GM23338 (cell line): ENCODE measurements at regions not wholly inside any gene's neighbourhood (a gene's known extent, or its start where the extent isn't known, plus 50 kb on each side); places are given as distances from the start of the nearest gene placed in this dataset.

Experiments used
- ATAC-seq: fragments of 200-7000 bp; cut with Tn5 transposase; 3 replicates; pipeline ENCODE4 v1.9.1; 2020
- DNase-seq: peaks from one replicate; pipeline ENCODE4 v3.0.0-alpha.2; 2015; ENCODE audit warnings: low spot score
- H2AFZ ChIP-seq: fragments of 200-600 bp; sonication (generic); 2 replicates; pipeline ENCODE4 v1.8.0; 2016; ENCODE audit warnings: antibody characterized with exemption, mild to moderate bottlenecking, moderate library complexity
- H3F3A ChIP-seq: fragments of 200-600 bp; sonication (generic); replicated peaks from 2 replicates; pipeline ENCODE4 v1.8.0; 2017; ENCODE audit warnings: antibody characterized with exemption, mixed run types, low read depth
- H3K27ac ChIP-seq: fragments of 200-600 bp; sonication (generic); 2 replicates; pipeline ENCODE4 v1.6.1; 2016; ENCODE audit warnings: low read depth
- H3K27me3 ChIP-seq: fragments of 200-600 bp; sonication (generic); 2 replicates; pipeline ENCODE4 v1.8.0; 2016; ENCODE audit warnings: mild to moderate bottlenecking, mixed run types, moderate library complexity; ENCODE audit not compliant: insufficient read depth
- H3K36me3 ChIP-seq: fragments of 200-600 bp; sonication (generic); 2 replicates; pipeline ENCODE4 v1.8.0; 2016; ENCODE audit warnings: mild to moderate bottlenecking; ENCODE audit not compliant: insufficient read depth
- H3K4me1 ChIP-seq: fragments of 200-600 bp; sonication (generic); 2 replicates; pipeline ENCODE4 v1.8.0; 2016; ENCODE audit warnings: mild to moderate bottlenecking, moderate library complexity; ENCODE audit not compliant: insufficient read depth
- H3K4me2 ChIP-seq: fragments of 200-600 bp; sonication (generic); 2 replicates; pipeline ENCODE4 v1.7.1; 2017; ENCODE audit warnings: mixed run types
- H3K4me3 ChIP-seq: fragments of 200-600 bp; sonication (generic); 2 replicates; pipeline ENCODE4 v1.6.1; 2016; ENCODE audit warnings: mixed run types
- H3K79me2 ChIP-seq: fragments of 200-600 bp; sonication (generic); replicated peaks from 2 replicates; pipeline ENCODE4 v1.8.0; 2017; ENCODE audit warnings: mild to moderate bottlenecking; ENCODE audit not compliant: insufficient read depth
- H3K9me2 ChIP-seq: fragments of 200-600 bp; sonication (generic); 2 replicates; pipeline ENCODE4 v1.8.0; 2017; ENCODE audit not compliant: insufficient read depth
- H4K20me1 ChIP-seq: fragments of 200-600 bp; sonication (generic); replicated peaks from 2 replicates; pipeline ENCODE4 v1.8.0; 2017; ENCODE audit warnings: mild to moderate bottlenecking; ENCODE audit not compliant: insufficient read depth
- H3K27ac Mint-ChIP-seq: 2 replicates; pipeline ENCODE4 v1.8.0; 2020; ENCODE audit warnings: inconsistent platforms, mild to moderate bottlenecking, moderate library complexity, mixed read lengths
- H3K27me3 Mint-ChIP-seq: 3 replicates; pipeline ENCODE4 v1.8.0; 2022; ENCODE audit warnings: low read depth, mild to moderate bottlenecking, moderate library complexity, mixed read lengths, inconsistent platforms; ENCODE audit not compliant: insufficient read depth, poor library complexity
- H3K36me3 Mint-ChIP-seq: 3 replicates; pipeline ENCODE4 v1.8.0; 2021; ENCODE audit warnings: low read depth, mild to moderate bottlenecking, inconsistent platforms, moderate library complexity, mixed read lengths
- H3K4me1 Mint-ChIP-seq: 3 replicates; pipeline ENCODE4 v1.8.0; 2020; ENCODE audit warnings: mild to moderate bottlenecking, inconsistent platforms, mixed read lengths
- H3K4me3 Mint-ChIP-seq: 3 replicates; pipeline ENCODE4 v1.8.0; 2021; ENCODE audit warnings: moderate library complexity, mild to moderate bottlenecking, inconsistent platforms, mixed read lengths
- H3K9me3 Mint-ChIP-seq: 3 replicates; pipeline ENCODE4 v1.8.0; 2020; ENCODE audit warnings: moderate library complexity, mild to moderate bottlenecking, inconsistent platforms, mixed read lengths
- CREB1 ChIP-seq: fragments of 250-450 bp; sonication (Bioruptor Pico); IDR thresholded peaks from 2 replicates; pipeline ENCODE4 v1.5.0; 2020; ENCODE audit warnings: low read depth, mild to moderate bottlenecking, moderate library complexity
- CTCF ChIP-seq, 2 experiments: fragments of 200-600 bp in 1 of 2; sonication (generic) in 1 of 2; conservative IDR thresholded peaks; 2 replicates each; pipeline versions ENCODE4 v1.5.1 to v1.6.1; 2016 to 2017; ENCODE audit warnings: antibody characterized with exemption in 2 of 2, low read depth in 2 of 2, mild to moderate bottlenecking in 2 of 2, moderate library complexity in 1 of 2
- EZH2 ChIP-seq: fragments of 200-600 bp; sonication (generic); IDR thresholded peaks from one replicate; pipeline ENCODE4 v1.8.0; 2017; ENCODE audit warnings: antibody characterized with exemption, mild to moderate bottlenecking, low read depth; ENCODE audit not compliant: unreplicated experiment
- EZH2phosphoT487 ChIP-seq: fragments of 200-600 bp; sonication (generic); IDR thresholded peaks from one replicate; pipeline ENCODE4 v1.8.1; 2018; ENCODE audit warnings: antibody characterized with exemption; ENCODE audit not compliant: unreplicated experiment
- NANOG ChIP-seq: IDR thresholded peaks from 2 replicates; pipeline ENCODE4 v1.6.1; 2016; ENCODE audit warnings: antibody characterized with exemption, borderline replicate concordance
- POLR2AphosphoS5 ChIP-seq: IDR thresholded peaks from 2 replicates; pipeline ENCODE4 v1.6.1; 2016; ENCODE audit warnings: antibody characterized with exemption, low read depth
- REST ChIP-seq: IDR thresholded peaks from one replicate; pipeline ENCODE4 v1.6.1; 2018; ENCODE audit warnings: antibody characterized with exemption; ENCODE audit not compliant: unreplicated experiment
- ZNF114 ChIP-seq: fragments of 250-450 bp; sonication (Bioruptor Pico); IDR thresholded peaks from 2 replicates; pipeline ENCODE4 v1.5.0; 2020; ENCODE audit warnings: mild to moderate bottlenecking, moderate library complexity
- ZNF331 ChIP-seq: fragments of 250-450 bp; sonication (Bioruptor Pico); IDR thresholded peaks from 2 replicates; pipeline ENCODE4 v1.5.0; 2020; ENCODE audit warnings: low read depth, mild to moderate bottlenecking, moderate library complexity
- ZNF462 ChIP-seq: fragments of 250-450 bp; sonication (Bioruptor Pico); IDR thresholded peaks from 2 replicates; pipeline ENCODE4 v1.5.0; 2020; ENCODE audit warnings: mild to moderate bottlenecking, moderate library complexity

GRCh38 chr2:62364791-62365528 is 141.0 kb downstream of the TMEM17 start (continued):
- TF ChIP-seq CTCF (conservative IDR thresholded peaks at IDR 0.05; ENCODE audit: low read depth in 2 of 2) = no peak
- TF ChIP-seq CREB1 = no peak
- no peak for TF ChIP-seq ZNF462 (CRISPR knock-in tag)
- TF ChIP-seq ZNF114 (CRISPR knock-in tag) = no peak
- TF ChIP-seq ZNF331 (CRISPR knock-in tag) = no peak
- no peak for TF ChIP-seq POLR2AphosphoS5

GRCh38 chr2:62363166-62363565 is 142.8 kb downstream of the TMEM17 start:
- Histone ChIP-seq H3K9me2 (no peaks in the 10 kb centered on the region), H3K79me2 (no peaks in the 10 kb centered on the region), H3K27me3 (no peaks in the 10 kb centered on the region), H3K4me3 (no peak overlapping the region), H3F3A (no peaks in the 10 kb centered on the region), H3K4me1 (peaks cover 8% of the 10 kb centered on the region; the same call in 1 of the 2 replicates), H3K36me3 (no peaks in the 10 kb centered on the region), H4K20me1 (no peaks in the 10 kb centered on the region), H2AFZ (peak overlapping the region; percentile 79; the same call in 1 of the 2 replicates), H3K4me2 (no peak overlapping the region), H3K27ac (no peak overlapping the region)
- Mint-ChIP-seq H3K4me3 (no peak overlapping the region), H3K9me3 (peaks cover 8% of the 10 kb centered on the region; the same call in 2 of the 3 replicates), H3K27me3 (peaks cover 3% of the 10 kb centered on the region), H3K27ac (no peak overlapping the region), H3K4me1 (peaks cover 20% of the 10 kb centered on the region), H3K36me3 (peaks cover 6% of the 10 kb centered on the region; the same call in 1 of the 3 replicates)
- DNase-seq (no peak), ATAC-seq (no peak)
- TF ChIP-seq CREB1 (no peak), ZNF331 (CRISPR knock-in tag) (no peak), EZH2phosphoT487 (no peak), EZH2 (no peak), NANOG (no peak), CTCF (conservative IDR thresholded peaks at IDR 0.05; ENCODE audit: low read depth in 2 of 2) (no peak), REST (no peak)
